KG1 (cell line): ENCODE measurements at regions not wholly inside any gene's neighbourhood (a gene's known extent, or its start where the extent isn't known, plus 50 kb on each side); places are given as distances from the start of the nearest gene placed in this dataset.
"Not testable (repeated sequence)": the region's sequence is repeated elsewhere in the genome, so short reads cannot be mapped to it uniquely, and the experiment has no call there.

ENCODE experiments used
- DNase-seq: peaks from one replicate; lab custom pipeline; 2025; lab: John Stamatoyannopoulos, UW

DNA sequence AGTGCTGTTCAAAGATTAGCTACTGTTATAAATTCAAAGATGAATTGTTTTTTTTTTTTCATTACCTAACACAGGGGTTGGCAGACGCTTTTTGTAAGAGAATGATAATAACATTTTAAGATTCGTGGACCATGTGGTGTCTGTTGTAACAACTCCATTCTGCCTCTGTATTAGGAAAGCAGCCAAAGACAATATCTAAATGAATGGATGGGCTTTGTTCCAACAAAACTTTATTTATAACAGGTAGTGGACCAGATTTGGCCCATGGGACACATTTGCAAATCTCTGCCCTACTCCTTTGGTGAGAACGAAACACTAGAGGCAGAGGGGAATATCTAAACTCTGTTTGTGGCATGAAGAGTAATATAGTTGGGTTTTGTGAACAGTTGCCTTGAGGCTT is 83.6 kb upstream of the BLID start:
- no peak for DNase-seq

DNA sequence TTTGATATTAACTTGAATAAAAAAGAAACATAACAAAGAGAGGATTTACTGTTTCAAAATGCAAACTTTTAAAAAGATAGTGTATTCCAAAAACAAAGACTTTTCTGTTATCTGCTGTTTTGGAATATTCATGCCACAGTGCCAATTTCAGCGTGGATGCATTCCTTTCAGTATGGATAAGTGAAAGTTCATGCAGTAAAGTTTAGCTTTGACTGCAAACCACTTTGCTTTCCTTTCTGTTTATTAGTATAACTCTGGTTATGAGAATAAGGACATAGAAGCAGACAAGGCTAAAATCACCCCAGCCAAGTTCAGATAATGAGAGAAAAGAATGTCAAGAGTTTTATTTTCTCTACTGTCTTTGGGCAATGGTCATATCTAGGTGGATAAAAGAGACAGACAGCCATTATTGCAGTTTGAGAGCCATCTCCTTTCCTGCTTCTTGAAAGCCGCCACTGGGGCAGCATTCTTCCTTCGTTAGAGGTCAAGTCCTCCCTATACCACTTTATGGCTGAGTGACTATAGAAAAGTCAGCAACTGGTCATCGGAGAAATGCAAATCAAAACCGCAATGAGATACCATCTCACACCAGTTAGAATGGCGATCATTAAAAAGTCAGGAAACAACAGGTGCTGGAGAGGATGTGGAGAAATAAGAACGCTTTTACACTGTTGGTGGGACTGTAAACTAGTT is 82.4 kb upstream of the BLID start:
- no peak for DNase-seq

DNA sequence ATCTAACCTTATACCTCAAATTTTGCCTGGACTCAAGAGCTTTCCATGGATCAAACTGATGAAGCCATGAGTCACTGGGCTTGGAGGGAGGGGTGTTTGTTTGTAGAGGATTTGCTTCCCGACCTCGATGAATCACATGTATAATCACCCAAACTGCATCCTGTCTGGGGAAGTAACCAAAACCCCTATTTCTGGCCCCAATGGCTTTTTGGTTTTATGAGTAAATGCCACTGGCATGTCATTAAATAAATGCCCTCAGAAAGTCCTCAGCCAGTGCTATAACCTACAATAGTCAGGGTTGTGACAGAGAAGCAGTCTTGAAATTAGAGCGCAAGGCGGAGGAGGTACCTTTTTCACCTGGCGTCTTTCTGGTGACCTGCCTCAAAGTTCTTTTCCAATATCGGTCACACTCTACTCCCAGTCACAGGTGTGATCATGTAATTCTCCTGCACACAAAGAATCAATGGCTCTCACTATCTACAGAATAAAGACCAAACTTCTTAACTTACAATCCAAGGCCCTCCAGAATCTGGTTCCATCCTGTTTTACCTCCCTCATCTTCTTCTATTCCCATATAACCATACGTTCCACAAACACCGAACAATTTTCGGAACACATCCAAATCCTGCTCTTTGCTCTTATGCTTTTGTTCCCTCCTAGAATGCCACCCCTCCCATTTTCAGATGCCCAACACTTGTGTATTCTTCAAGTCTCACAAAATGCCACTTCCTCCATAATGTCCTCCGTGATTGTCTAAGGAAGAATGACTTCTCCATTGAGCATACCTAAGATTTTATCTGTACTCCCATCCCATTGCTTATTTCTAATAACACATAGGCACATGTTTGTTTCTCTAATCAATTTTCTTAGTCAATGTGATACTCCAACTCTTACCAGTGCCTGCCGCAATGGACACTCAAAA is 81.3 kb upstream of the BLID start:
- DNase-seq = no peak

DNA sequence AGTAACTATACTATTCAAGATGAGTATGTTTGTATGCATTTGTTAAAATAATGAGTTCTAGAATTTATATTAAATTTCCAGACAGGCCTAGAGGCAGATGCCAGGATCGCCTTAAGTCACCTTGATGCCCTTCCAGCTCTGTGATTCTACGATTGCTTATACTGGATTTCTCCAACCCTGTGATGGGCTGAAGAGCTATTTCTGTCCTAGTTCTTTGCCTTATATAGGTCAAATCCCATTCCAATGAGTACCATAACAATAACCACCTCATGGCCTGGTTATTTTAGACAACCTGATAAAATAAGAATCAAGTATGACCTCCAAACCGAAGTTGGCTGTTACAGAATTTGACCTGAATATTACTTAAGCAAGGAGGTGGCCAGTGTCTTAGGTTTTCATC is 79.8 kb upstream of the BLID start:
- no peak for DNase-seq

DNA sequence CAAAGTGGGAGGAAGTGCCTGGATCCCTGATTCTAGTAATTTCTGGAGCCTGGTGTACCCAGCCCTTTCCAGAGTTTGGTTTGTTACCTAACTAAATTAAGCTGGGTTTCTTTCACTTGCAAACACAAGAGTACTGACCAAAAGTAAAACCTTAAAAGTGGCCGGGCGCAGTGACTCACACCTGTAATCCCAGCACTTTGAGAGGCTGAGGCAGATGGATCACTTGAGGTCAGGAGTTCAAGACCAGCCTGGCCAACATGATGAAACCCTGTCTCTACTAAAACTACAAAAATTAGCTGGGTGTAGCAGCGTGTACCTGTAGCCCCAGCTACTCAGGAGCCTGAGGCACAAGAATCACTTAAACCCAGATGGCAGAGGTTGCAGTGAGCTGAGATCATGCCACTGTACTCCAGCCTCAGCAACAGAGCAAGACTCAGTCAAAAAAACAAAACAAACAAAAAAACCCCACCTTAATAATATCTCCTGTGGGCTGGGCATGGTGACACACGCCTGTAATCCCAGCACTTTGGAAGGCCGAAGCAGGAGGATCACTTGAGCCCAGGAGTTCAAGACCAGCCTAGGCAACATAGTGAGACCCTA is 78.0 kb upstream of the BLID start:
- DNase-seq = not testable (repeated sequence)

DNA sequence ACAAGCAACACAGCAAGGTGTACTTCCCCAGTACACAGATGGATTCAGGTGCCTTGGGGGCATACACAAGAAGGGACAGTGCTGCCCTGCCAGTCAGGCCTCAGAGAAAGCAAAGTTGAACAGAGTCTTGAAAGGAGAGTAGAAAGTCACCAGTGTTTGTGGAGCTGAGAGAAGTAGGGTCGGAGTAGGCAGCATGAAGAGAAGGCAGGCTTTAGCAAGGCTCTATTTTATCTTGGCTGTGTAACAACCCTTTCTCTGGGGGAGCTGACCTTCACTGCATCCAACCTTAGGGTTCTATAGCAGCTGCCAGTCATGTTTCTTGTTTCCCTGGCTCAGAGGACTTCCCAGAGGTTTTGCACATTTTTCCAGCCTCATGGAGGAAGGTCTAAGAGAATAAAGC is 77.4 kb upstream of the BLID start:
- no peak for DNase-seq

DNA sequence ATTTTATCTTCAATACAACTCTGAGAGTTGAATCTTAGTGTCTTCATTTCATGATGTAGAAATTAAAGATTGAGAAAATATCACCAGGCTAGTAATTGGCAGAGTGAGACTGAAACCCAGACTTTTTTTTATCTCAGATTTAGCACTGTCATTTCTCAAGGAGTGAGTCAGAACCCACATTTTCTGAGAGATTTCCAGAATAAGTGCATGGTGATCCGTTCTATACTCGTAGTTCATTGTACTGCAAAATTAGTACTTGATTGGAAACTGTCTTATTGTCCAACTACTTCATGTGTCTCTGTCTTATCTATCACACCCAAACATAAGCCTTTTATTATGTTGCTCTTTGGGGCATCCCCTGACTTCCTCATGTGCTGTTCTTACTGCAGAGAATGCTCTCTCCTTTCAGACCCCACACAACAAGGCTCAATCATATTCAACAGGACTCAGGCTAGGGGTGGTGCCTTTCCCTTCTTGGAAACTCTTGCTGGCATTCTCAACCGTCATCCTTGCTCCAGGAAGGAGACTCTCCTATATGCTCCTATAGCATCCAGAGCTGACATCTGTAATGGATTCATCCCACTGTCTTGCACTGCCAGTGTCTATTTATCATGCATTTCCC is 76.7 kb upstream of the BLID start:
- DNase-seq = no peak

DNA sequence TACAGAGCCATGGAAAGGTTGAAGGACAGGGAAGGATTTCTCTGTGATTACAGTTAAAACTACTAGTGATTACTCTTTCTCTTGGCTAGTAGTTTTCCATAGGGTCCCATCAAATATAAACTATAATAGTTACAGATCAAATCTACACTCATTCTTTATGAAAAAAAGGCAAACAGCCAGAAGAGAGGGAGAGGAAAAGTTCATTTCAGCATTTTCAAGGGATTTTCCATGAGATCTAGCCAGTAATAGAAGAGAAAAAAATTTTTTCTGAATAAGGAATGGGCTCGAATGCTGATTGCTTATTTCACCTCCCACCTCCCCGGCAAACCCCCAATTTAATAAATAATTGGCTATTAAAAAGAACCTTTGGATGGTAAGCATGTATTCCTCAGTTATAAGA is 74.8 kb upstream of the BLID start:
- no peak for DNase-seq

DNA sequence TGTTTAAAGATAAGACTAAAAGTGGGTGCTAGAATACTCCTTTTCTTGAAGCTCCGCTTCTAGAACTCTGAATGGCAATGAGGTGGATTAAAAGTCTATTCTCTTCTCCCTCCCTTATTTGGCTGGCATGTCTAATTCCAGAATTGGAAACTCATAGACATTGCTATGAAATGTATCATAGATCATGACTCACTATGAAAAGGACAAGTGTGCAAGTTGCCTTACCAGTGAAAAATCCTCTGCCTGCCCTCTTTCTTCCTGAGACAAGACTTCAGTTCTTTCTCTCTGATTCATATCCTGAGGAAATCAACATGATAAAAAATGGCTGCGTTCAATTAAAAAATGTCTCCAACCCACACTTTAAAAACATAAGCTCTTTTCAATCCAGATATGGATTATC is 73.2 kb upstream of the BLID start:
- no peak for DNase-seq

DNA sequence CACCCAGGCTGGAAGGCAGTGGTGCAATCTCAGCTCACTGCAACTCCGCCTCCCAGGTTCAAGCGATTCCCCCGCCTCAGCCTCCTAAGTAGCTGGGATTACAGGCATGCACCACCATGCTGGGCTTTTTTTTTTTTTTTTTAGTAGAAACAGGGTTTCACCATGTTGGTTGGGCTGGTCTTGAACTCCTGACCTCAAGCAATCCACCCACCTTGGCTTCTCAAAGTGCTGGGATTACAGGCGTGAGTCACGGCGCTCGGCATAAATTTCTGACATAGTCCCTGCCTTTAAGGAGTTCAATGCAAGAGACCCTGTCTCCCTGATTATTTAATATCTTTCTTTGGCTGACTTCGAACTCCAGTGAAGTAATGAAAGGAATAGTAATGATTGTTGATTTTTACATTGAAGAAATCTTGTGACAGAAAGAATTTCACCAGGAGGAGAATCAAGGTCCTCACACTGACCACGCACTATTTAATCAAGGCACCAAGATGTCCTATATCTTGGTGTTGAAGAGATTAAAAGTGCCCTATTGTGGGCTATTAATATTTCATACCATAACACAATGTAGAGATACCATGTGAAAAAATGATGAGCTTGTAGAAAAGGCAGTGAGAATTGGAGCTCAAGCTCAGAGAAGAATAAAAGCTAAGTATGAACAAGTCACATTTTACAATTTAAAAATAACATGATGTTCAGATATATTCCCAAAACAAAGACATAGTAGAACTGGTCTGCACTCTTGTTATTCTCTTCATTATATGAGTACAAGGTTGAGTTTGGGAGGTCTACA is 71.6 kb upstream of the BLID start:
- DNase-seq = no peak

DNA sequence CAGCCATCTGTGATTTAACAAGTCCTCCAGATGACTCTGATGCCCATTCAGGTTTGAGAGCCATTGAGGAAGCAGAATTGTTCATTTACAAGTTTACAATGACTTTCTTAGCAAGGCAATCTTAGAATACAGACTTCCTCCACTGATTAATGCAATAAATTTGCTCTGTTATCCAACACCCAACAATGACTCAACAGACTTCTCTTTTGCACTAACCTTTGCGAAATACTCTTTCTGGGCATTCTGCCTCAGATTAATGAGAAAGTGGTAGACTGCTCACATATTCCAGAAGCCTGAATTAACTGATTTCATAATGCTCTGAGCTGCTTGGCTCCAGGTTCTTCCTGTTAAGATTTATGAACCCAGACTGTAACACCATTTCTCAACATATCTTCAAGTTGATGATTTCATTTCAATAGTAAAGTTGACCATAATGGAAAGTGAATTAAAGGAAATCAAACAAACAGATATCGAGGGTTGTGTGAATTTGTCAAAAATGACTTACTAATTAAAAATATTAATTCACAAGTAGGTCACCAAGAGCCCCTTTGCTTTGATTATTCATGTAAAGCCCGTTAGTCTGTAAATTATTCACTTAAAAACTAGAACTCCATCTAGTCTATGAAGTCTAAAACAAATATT is 70.5 kb upstream of the BLID start:
- no peak for DNase-seq

DNA sequence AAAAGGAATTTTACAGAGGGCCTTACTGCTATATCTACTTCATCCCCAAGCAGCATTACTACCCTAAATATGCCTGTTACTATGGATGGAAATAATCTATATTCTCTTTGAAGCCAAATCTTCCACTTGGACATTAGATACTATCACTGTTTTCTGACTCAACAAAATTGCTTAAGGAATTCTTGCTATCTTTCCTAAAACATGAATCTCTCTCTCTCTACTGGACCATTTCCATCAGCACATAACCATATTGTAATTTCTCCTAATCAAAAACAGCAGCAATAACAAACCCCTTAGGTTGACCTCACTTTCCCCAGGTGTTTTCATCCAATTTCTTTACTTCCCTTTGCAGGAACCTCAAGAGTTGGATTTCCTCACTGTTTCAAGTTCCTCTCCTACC is 67.9 kb upstream of the BLID start:
- no peak for DNase-seq

DNA sequence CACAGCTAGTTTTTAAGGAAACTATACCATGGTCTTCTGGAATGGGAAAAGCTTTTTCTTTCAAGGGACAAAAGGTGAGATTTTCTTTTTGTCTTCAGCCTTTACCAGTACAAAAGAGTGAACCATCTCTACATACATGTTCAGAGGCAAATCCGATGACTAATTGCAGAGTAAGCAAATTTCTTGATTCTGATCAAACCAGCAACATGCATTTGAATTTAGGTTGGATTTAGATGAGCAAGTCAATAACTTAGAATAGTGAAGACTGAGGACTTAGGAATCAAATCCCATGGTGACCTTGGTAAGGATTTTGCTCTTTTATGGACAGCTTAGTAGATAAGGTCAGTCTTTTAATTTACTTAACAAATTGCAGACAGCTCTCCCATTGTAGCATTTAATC is 65.9 kb upstream of the BLID start:
- no peak for DNase-seq

DNA sequence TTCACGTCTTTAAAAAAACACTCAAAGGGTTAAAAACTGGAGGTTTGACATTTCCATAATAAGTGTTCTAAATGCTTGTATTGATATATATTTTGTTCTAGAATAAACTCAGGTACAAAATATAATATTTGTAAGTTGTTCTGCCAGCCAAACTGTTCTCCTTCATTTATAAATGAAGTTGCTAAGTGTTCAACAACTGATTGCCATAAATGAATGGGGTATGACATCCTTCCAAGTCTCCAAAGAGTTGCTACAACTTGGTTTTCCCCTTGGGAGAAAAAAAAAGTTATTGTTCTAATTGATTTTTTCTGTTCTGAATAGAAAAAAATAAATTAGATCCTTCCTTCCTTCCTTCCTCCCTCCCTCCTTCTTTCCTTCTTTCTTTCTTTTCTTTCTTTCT is 65.4 kb upstream of the BLID start:
- no peak for DNase-seq

DNA sequence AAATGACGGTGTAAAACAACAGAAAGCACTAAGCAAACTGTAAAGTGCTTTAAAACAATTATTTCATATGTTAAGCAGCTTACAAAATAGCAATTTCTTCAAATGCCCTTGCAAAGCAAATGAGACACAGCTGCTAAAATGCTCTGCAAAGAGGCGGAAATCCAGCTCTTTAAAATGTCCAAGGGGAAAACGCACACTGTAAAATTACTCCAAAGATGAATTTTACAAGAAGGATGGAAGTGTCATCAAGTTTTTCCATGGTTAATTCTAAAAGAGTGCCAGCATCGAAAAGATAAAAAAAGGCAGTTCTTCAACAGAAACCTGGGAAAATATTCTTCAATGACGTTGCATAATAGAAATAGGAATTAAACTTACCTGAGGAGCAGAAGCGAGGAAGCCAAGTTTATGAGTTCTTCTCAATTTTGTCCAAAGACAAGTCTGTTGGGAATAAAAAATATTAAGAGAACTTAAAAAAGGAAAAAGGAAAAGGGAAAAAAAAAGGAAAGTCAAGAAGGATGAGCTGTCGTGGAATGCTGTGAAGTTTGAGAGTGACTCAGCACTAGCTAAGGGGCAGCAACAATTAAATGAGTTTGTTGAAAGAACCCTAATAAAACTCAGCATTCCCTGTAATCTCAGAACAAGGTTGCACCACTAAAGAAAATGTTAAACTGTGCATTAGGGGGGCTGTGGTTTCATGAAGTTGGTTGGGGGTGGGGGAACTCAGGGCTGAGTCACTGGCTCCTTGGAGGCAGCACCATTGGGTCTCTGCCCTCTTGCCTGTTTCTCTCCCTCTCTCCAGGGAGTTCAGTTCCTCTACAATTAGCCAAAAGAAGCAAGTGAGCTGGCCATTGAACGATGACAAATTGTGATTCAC is 64.2 kb upstream of the BLID start:
- no peak for DNase-seq

DNA sequence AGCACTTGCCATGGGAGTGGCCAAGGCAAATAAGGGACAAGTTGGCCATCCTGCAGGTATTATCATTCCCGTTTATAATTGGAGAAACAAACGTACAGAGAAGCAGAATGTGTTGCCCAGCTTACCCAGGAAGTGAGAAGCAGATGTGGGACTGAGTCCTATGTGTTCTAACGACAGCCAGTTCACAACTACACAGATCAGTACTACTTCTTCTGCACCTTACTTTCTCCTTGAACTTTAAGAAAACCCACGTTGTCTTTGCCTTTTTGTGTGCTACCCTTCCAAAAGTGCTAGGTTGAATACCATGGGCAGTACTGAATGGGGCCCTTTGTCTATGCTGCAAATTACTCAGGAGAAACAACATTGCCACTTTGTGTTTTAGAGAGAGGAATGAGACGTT is 62.8 kb upstream of the BLID start:
- no peak for DNase-seq

DNA sequence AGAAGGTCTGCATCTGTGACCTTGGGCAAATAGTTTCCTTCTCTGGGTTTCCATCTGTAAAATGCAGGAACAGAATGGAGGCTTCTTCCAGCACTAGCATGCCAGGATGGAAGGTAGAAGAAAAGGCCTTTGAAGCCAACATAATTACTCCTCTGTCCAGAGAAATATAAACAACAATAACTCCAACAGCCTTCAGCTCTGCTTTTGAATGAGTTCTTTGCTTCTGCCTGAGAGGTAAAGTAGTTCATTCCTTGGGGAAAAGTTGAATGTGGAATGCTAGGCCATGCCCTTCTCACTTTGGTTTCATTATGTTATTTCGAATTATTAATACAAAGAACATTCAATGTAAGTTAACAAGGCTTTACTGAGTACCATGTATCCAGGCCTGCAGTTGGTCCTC is 61.2 kb upstream of the BLID start:
- DNase-seq = no peak

DNA sequence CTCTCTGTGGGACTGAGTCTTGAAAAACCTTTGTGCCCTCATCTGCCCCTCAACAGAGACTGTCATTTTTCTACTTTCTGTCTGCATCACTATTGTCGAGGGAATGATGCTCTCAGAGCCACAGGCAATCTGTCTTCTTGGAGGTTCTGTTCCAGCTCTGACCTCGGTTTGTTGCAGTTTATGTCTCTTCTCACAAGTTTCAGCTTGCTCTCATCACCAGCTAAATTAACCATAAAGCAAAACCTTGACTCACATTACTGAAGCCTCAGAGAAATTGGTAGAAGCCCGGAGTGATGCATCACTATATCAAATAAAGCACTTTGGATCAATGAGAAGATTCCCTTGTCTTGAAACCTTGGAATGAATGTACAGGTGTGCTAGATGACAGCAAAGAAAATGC is 60.6 kb upstream of the BLID start:
- no peak for DNase-seq

DNA sequence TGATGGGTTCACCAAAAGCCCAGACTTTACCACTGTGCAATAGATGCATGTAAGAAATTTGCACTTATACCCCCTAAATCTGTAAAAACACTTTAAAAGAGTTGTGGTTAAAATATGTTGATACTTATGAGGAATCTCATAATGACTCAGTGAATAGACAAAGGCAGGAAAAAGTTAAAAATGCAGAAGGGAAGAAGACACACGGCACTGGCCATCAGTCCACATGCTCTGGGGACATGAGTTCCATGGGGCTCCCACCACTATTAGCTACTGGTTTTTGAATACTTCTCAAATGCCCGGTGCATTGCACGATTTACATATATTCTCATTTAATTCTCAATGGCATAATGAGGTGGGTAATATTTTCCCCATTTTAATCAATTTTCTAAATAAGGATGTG is 59.3 kb upstream of the BLID start:
- DNase-seq = no peak

DNA sequence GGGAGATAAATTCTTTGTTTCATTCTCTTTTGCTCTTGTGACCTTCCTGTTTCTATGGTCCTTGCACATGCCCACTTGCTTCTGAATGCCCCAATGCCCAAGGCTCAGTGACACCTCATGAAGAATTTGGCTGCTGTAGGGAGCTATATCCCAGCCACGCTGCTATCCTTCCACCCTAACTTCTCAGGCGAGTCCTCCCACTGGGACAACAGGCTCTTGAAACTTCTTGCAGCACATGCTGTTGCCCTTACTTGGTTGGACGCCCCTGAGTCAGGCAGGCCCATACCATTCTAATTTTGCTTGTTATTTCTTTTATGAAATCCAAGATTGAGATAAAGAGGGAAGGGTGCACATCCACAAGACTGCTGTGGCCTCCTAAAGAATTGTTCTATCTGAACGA is 57.6 kb upstream of the BLID start:
- DNase-seq = no peak

DNA sequence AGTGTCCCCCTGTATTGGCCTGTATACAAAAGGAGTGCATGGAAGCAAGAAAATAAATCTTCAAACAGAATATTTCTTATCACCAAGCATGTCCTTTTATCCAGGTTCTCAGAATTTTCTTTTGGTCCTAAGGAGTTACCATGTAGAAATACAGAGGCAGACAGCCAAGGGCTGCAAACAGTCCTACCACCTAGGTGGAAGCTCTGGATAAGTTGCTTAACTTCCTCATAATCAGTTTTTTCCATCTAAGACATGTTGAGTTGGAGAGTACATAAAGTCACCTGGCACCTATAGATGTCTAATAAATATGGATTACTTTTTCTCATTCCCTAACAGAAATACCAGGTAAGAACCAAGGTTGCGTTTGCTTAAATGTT is 57.0 kb upstream of the BLID start:
- DNase-seq = no peak
